Endothelial cell of umbilical vein (primary cell): ENCODE measurements at regions not wholly inside any gene's neighbourhood (a gene's known extent, or its start where the extent isn't known, plus 50 kb on each side); places are given as distances from the start of the nearest gene placed in this dataset.
"Not testable (repeated sequence)": the region's sequence is repeated elsewhere in the genome, so short reads cannot be mapped to it uniquely, and the experiment has no call there.

Experiments used
- BruUV-seq: library from RNA; stranded (reverse); fragments of 400-500 nt; replicated peaks from 2 replicates; lab custom pipeline; 2021; lab: Mats Ljungman, UMichigan
- CTCF ChIA-PET: fragments of 300-600, 350-600 bp; sonication (Branson Sonifier 250); formaldehyde crosslinking; loops from one replicate; lab custom pipeline; 2021; ENCODE audit warnings: antibody characterized with exemption, inconsistent platforms; lab: Charles Lee
- POLR2A ChIA-PET: fragments of 300-600, 350-600 bp; sonication (Branson Sonifier 250); formaldehyde crosslinking; loops from one replicate; lab custom pipeline; 2021; ENCODE audit warnings: antibody characterized with exemption, inconsistent platforms; lab: Charles Lee
- DNase-seq: peaks from one replicate; pipeline ENCODE4 v3.0.0-alpha.2; 2011; ENCODE audit warnings: low read depth, low spot score
- FAIRE-seq: peaks from 2 replicates; lab custom pipeline; 2011; peaks lifted over from hg19 to GRCh38; lab: Jason Lieb, UNC
- H2AFZ ChIP-seq: 2 replicates; pipeline ENCODE4 v1.6.0; 2012; ENCODE audit warnings: low read depth, low read length, control low read depth, inconsistent platforms
- H3K27ac ChIP-seq: 2 replicates; pipeline ENCODE4 v1.5.1; 2011; ENCODE audit warnings: low read depth, mild to moderate bottlenecking, control low read depth, low read length, moderate library complexity; ENCODE audit not compliant: insufficient read depth
- H3K27me3 ChIP-seq, 2 experiments: 2 replicates each; pipeline versions ENCODE4 v1.6.0 to v1.6.1; 2011; ENCODE audit warnings: low read length in 2 of 2, mixed read lengths in 1 of 2; ENCODE audit not compliant: control insufficient read depth in 2 of 2, insufficient read depth in 2 of 2
- H3K36me3 ChIP-seq, 2 experiments: 2 replicates in 1 of 2; 3 replicates in 1 of 2; pipeline ENCODE4 v1.5.1; 2011; ENCODE audit warnings: low read length in 2 of 2, mild to moderate bottlenecking in 1 of 2, moderate library complexity in 1 of 2; ENCODE audit not compliant: control insufficient read depth in 2 of 2, insufficient read depth in 2 of 2; ENCODE audit errors: extremely low read depth in 1 of 2
- H3K4me1 ChIP-seq: 3 replicates; pipeline ENCODE4 v1.5.1; 2011; ENCODE audit warnings: mild to moderate bottlenecking, low read length; ENCODE audit not compliant: control insufficient read depth, insufficient read depth; ENCODE audit errors: extremely low read depth
- H3K4me2 ChIP-seq: 2 replicates; pipeline ENCODE4 v1.6.1; 2011; ENCODE audit warnings: low read length, control low read depth, mixed read lengths; ENCODE audit not compliant: insufficient read depth
- H3K4me3 ChIP-seq, 3 experiments: fragments of 200-600 bp in 1 of 3; sonication (generic), shearing (Covaris generic) in 1 of 3; replicated peaks in 1 of 3; 2 replicates each; pipeline ENCODE4 v1.5.1; 2011 to 2016; ENCODE audit warnings: control low read depth in 3 of 3, low read length in 3 of 3, mild to moderate bottlenecking in 2 of 3, inconsistent platforms in 1 of 3, low read depth in 1 of 3, moderate library complexity in 1 of 3; ENCODE audit not compliant: insufficient read depth in 1 of 3
- H3K79me2 ChIP-seq: 2 replicates; pipeline ENCODE4 v1.6.0; 2012; ENCODE audit warnings: low read length, inconsistent platforms; ENCODE audit not compliant: control insufficient read depth, insufficient read depth
- H3K9ac ChIP-seq: replicated peaks from 2 replicates; pipeline ENCODE3; 2011; ENCODE audit warnings: low read length, control low read depth; ENCODE audit not compliant: insufficient read depth; ENCODE audit errors: extremely low read depth
- H3K9me1 ChIP-seq: replicated peaks from 3 replicates; pipeline ENCODE4 v1.6.0; 2011; ENCODE audit warnings: mild to moderate bottlenecking, low read length; ENCODE audit not compliant: control insufficient read depth, insufficient read depth; ENCODE audit errors: extremely low read depth
- H3K9me3 ChIP-seq: replicated peaks from 2 replicates; pipeline ENCODE4 v1.5.1; 2012; ENCODE audit warnings: low read length, inconsistent platforms; ENCODE audit not compliant: control insufficient read depth, insufficient read depth
- H4K20me1 ChIP-seq: replicated peaks from 2 replicates; pipeline ENCODE3; 2011; ENCODE audit warnings: mild to moderate bottlenecking, low read length; ENCODE audit not compliant: control insufficient read depth, insufficient read depth; ENCODE audit errors: extremely low read depth
- EZH2 ChIP-seq: IDR thresholded peaks from 2 replicates; pipeline ENCODE4 v1.6.1; 2012; ENCODE audit warnings: borderline replicate concordance, low read depth, mild to moderate bottlenecking, moderate library complexity, low read length, inconsistent platforms; ENCODE audit not compliant: severe bottlenecking
- FOS ChIP-seq: IDR thresholded peaks from 2 replicates; pipeline ENCODE4 v1.6.1; 2011; ENCODE audit warnings: mild to moderate bottlenecking, low read length, moderate library complexity, borderline replicate concordance; ENCODE audit not compliant: insufficient read depth
- GATA2 ChIP-seq: IDR thresholded peaks from 2 replicates; pipeline ENCODE4 v1.7.0; 2011; ENCODE audit warnings: low read depth, mild to moderate bottlenecking, moderate library complexity, mixed read lengths, low read length; ENCODE audit not compliant: insufficient read length, insufficient read depth
- JUN ChIP-seq: IDR thresholded peaks from 2 replicates; pipeline ENCODE4 v1.6.1; 2011; ENCODE audit warnings: borderline replicate concordance, low read depth; ENCODE audit not compliant: insufficient read length, insufficient read depth
- MYC ChIP-seq: IDR thresholded peaks from one replicate; pipeline ENCODE4 v1.6.1; 2011; ENCODE audit warnings: mild to moderate bottlenecking, low read depth, low read length
- POLR2A ChIP-seq: IDR thresholded peaks from 2 replicates; pipeline ENCODE4 v1.6.1; 2012; ENCODE audit warnings: low read depth, mild to moderate bottlenecking, control low read depth, low read length
- POLR2AphosphoS5 ChIP-seq: IDR thresholded peaks from 2 replicates; pipeline ENCODE4 v1.6.1; 2012; ENCODE audit warnings: low read depth, mild to moderate bottlenecking, control low read depth, low read length, moderate library complexity; ENCODE audit not compliant: insufficient read depth
- dilution Hi-C: fragments of 300-500 bp; cut with MboI; formaldehyde crosslinking; loops from one replicate; pipeline ENCODE4 v1.15.0; 2019; ENCODE audit warnings: low sequenced_read_pairs; ENCODE audit not compliant: extremely low pct_ligation_motif_present
- intact Hi-C: fragments of 100-400 bp; cut with micrococcal nuclease; formaldehyde crosslinking; loops from one replicate; pipeline ENCODE4 v1.10.0; 2022
- TF ChIP-seq, protein P1 (sequence below), 2 donors: IDR thresholded peaks; 1 replicate in 1 of 2; 2 replicates in 1 of 2; pipeline ENCODE4 v1.5.1; 2011; ENCODE audit warnings: low read length in 2 of 2, mild to moderate bottlenecking in 2 of 2, moderate library complexity in 2 of 2, control low read depth in 1 of 2, inconsistent platforms in 1 of 2, low read depth in 1 of 2; ENCODE audit not compliant: insufficient read depth in 1 of 2; ENCODE audit errors: extremely low read depth in 1 of 2
- TF ChIP-seq, protein P2 (sequence below): IDR thresholded peaks from 2 replicates; pipeline ENCODE4 v1.6.1; 2011; ENCODE audit not compliant: insufficient read depth, insufficient read length

- DNase-seq, H3K9ac ChIP-seq, FAIRE-seq, H3K36me3 ChIP-seq, H3K4me1 ChIP-seq, H3K4me3 ChIP-seq, H3K9me3 ChIP-seq, H2AFZ ChIP-seq, BruUV-seq, CTCF ChIA-PET, H3K27ac ChIP-seq, dilution Hi-C loops, intact Hi-C loops, H3K9me1 ChIP-seq, H3K4me2 ChIP-seq, H3K27me3 ChIP-seq, POLR2A ChIA-PET, H4K20me1 ChIP-seq, H3K79me2 ChIP-seq: not testable (repeated sequence)
Measured at GRCh38 chr5:98031036-98031435, 742.4 kb upstream of the RGMB start.

GRCh38 chr5:98031496-98031895, 742.0 kb upstream of the RGMB start:
- H3K9me3 ChIP-seq = no peaks in the 10 kb centered on the region
- H2AFZ ChIP-seq = no peak overlapping the region
- dilution Hi-C loops (no loop called here), intact Hi-C loops (no loop called here)
- BruUV-seq = no TSS peak
- no peak for FAIRE-seq
- H3K9me1 ChIP-seq = no peaks in the 10 kb centered on the region
- H3K4me3 ChIP-seq = no peak overlapping the region
- no peak overlapping the region for H3K9ac ChIP-seq
- DNase-seq = no peak
- ChIA-PET CTCF (no interaction called here), POLR2A (no interaction called here)
- H4K20me1 ChIP-seq = no peaks in the 10 kb centered on the region
- TF ChIP-seq JUN = no peak
- TF ChIP-seq GATA2 = no peak
- TF ChIP-seq, protein P1, sequence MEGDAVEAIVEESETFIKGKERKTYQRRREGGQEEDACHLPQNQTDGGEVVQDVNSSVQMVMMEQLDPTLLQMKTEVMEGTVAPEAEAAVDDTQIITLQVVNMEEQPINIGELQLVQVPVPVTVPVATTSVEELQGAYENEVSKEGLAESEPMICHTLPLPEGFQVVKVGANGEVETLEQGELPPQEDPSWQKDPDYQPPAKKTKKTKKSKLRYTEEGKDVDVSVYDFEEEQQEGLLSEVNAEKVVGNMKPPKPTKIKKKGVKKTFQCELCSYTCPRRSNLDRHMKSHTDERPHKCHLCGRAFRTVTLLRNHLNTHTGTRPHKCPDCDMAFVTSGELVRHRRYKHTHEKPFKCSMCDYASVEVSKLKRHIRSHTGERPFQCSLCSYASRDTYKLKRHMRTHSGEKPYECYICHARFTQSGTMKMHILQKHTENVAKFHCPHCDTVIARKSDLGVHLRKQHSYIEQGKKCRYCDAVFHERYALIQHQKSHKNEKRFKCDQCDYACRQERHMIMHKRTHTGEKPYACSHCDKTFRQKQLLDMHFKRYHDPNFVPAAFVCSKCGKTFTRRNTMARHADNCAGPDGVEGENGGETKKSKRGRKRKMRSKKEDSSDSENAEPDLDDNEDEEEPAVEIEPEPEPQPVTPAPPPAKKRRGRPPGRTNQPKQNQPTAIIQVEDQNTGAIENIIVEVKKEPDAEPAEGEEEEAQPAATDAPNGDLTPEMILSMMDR (IDR thresholded peaks at IDR 0.05; ENCODE audit: extremely low read depth in 1 of 2, insufficient read depth in 1 of 2, low read depth in 1 of 2, low read length in 2 of 2) = no peak
- TF ChIP-seq EZH2 = no peak
- no peak for TF ChIP-seq POLR2A
- TF ChIP-seq FOS = no peak
- TF ChIP-seq, protein P2, sequence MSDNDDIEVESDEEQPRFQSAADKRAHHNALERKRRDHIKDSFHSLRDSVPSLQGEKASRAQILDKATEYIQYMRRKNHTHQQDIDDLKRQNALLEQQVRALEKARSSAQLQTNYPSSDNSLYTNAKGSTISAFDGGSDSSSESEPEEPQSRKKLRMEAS = no peak
- TF ChIP-seq MYC = no peak
- TF ChIP-seq POLR2AphosphoS5 = no peak
- no peaks in the 10 kb centered on the region for H3K36me3 ChIP-seq
- no peak overlapping the region for H3K4me2 ChIP-seq
- H3K27me3 ChIP-seq = no peaks in the 10 kb centered on the region
- no peak overlapping the region for H3K27ac ChIP-seq
- H3K79me2 ChIP-seq = no peaks in the 10 kb centered on the region
- no peaks in the 10 kb centered on the region for H3K4me1 ChIP-seq
